ENCODE measurements at regions not wholly inside any gene's neighbourhood (a gene's known extent, or its start where the extent isn't known, plus 50 kb on each side); places are given as distances from the start of the nearest gene placed in this dataset.

GRCh38 chr20:48100483-48100882, 315.2 kb upstream of the SULF2 start:
- Histone ChIP-seq H3K4me3 (no peak overlapping the region), H3K4me2 (no peak overlapping the region), H2AFZ (replicated peaks) (no peak overlapping the region), H3K9ac (no peak overlapping the region), H3K9me3 (ENCODE audit: low read depth) (no peaks in the 10 kb centered on the region), H3K79me2 (ENCODE audit: low read depth) (no peaks in the 10 kb centered on the region), H3K27ac (no peak overlapping the region), H4K20me1 (ENCODE audit: low read depth) (no peaks in the 10 kb centered on the region), H3F3A (ENCODE audit: low read depth) (no peaks in the 10 kb centered on the region), H3K27me3 (no peaks in the 10 kb centered on the region), H3K36me3 (no peaks in the 10 kb centered on the region), H3K4me1 (no peaks in the 10 kb centered on the region)
- DNase-seq (ENCODE audit: low spot score): no peak
- Mint-ChIP-seq H3K27me3 (ENCODE audit: insufficient read depth, low read depth) (peaks cover 13% of the 10 kb centered on the region), H3K36me3 (no peaks in the 10 kb centered on the region), H3K9me3 (no peaks in the 10 kb centered on the region), H3K27ac (no peak overlapping the region), H3K4me1 (peaks cover 24% of the 10 kb centered on the region), H3K4me3 (no peak overlapping the region)
- no peak for TF ChIP-seq EZH2phosphoT487 (IDR thresholded peaks at IDR 0.05)
- TF ChIP-seq EZH2 (IDR thresholded peaks at IDR 0.05): no peak
- TF ChIP-seq CTCF (IDR thresholded peaks at IDR 0.05): no peak

GRCh38 chr20:48098866-48099265, 313.6 kb upstream of the SULF2 start:
- Histone ChIP-seq H3K4me3 (no peak overlapping the region), H3K79me2 (ENCODE audit: low read depth) (no peaks in the 10 kb centered on the region), H3K27ac (no peak overlapping the region), H4K20me1 (ENCODE audit: low read depth) (no peaks in the 10 kb centered on the region), H3K9ac (no peak overlapping the region), H3K4me2 (no peak overlapping the region), H3K9me3 (ENCODE audit: low read depth) (no peaks in the 10 kb centered on the region), H3F3A (ENCODE audit: low read depth) (no peaks in the 10 kb centered on the region), H3K36me3 (no peaks in the 10 kb centered on the region), H3K4me1 (no peaks in the 10 kb centered on the region), H3K27me3 (no peaks in the 10 kb centered on the region), H2AFZ (replicated peaks) (no peak overlapping the region)
- no peak for DNase-seq (ENCODE audit: low spot score)
- Mint-ChIP-seq H3K4me3 (no peak overlapping the region), H3K27ac (no peak overlapping the region), H3K4me1 (peaks cover 24% of the 10 kb centered on the region), H3K9me3 (peaks cover 2% of the 10 kb centered on the region), H3K27me3 (ENCODE audit: insufficient read depth, low read depth) (peaks cover 16% of the 10 kb centered on the region), H3K36me3 (no peaks in the 10 kb centered on the region)
- TF ChIP-seq EZH2phosphoT487 (IDR thresholded peaks at IDR 0.05) (no peak), CTCF (IDR thresholded peaks at IDR 0.05) (no peak), EZH2 (IDR thresholded peaks at IDR 0.05) (no peak)

GRCh38 chr20:48098099-48098498, 312.8 kb upstream of the SULF2 start:
- Mint-ChIP-seq H3K27me3 (ENCODE audit: insufficient read depth, low read depth) (peaks cover 21% of the 10 kb centered on the region), H3K9me3 (peaks cover 2% of the 10 kb centered on the region)
- H3K79me2 ChIP-seq (ENCODE audit: low read depth): no peaks in the 10 kb centered on the region

More at GRCh38 chr20:48098099-48098498, 312.8 kb upstream of the SULF2 start:
- H3K27ac ChIP-seq: no peak overlapping the region
- H3K4me1 ChIP-seq: no peaks in the 10 kb centered on the region
- no peak overlapping the region for H3K4me3 Mint-ChIP-seq
- no peak for TF ChIP-seq EZH2 (IDR thresholded peaks at IDR 0.05)
- TF ChIP-seq CTCF (IDR thresholded peaks at IDR 0.05): no peak
- no peak for TF ChIP-seq EZH2phosphoT487 (IDR thresholded peaks at IDR 0.05)
- H3K27me3 ChIP-seq: no peaks in the 10 kb centered on the region
- H3K36me3 Mint-ChIP-seq: no peaks in the 10 kb centered on the region
- H3K4me2 ChIP-seq: no peak overlapping the region
- no peak overlapping the region for H2AFZ ChIP-seq (replicated peaks)
- H3K9ac ChIP-seq: no peak overlapping the region
- no peaks in the 10 kb centered on the region for H3F3A ChIP-seq (ENCODE audit: low read depth)
- H3K9me3 ChIP-seq (ENCODE audit: low read depth): no peaks in the 10 kb centered on the region
- H3K4me1 Mint-ChIP-seq: peaks cover 20% of the 10 kb centered on the region
- no peak overlapping the region for H3K27ac Mint-ChIP-seq
- H4K20me1 ChIP-seq (ENCODE audit: low read depth): no peaks in the 10 kb centered on the region
- DNase-seq (ENCODE audit: low spot score): no peak
- H3K4me3 ChIP-seq: no peak overlapping the region
- H3K36me3 ChIP-seq: no peaks in the 10 kb centered on the region
